ENCODE measurements at regions not wholly inside any gene's neighbourhood (a gene's known extent, or its start where the extent isn't known, plus 50 kb on each side); places are given as distances from the start of the nearest gene placed in this dataset.

GRCh38 chr2:103734911-103735310, 973.1 kb downstream of the TMEM182 start:
- H3K27me3 ChIP-seq (ENCODE audit: control insufficient read depth, insufficient read depth, low read length), result no peaks in the 10 kb centered on the region
- H3K9me3 ChIP-seq (ENCODE audit: control insufficient read depth, insufficient read depth, low read depth, low read length), result 0 out of 2 replicates have a peak, but pooled peaks cover 4% of the 10 kb centered on the region
- no peak overlapping the region for H3K9ac ChIP-seq (ENCODE audit: low read length)
- H3K4me3 ChIP-seq (ENCODE audit: low read depth, low read length), result no peak overlapping the region
- no peaks in the 10 kb centered on the region for H3K36me3 ChIP-seq (ENCODE audit: control insufficient read depth, insufficient read depth, low read length)
- H3K27ac ChIP-seq (ENCODE audit: low read depth, low read length), result no peak overlapping the region
- no peaks in the 10 kb centered on the region for H3K4me1 ChIP-seq (ENCODE audit: control insufficient read depth, insufficient read depth, low read length)

GRCh38 chr2:103738108-103738507, 976.3 kb downstream of the TMEM182 start:
- Histone ChIP-seq H3K4me3 (ENCODE audit: low read depth, low read length) (no peak overlapping the region), H3K27me3 (ENCODE audit: control insufficient read depth, insufficient read depth, low read length) (no peaks in the 10 kb centered on the region), H3K36me3 (ENCODE audit: control insufficient read depth, insufficient read depth, low read length) (no peaks in the 10 kb centered on the region), H3K27ac (ENCODE audit: low read depth, low read length) (no peak overlapping the region), H3K4me1 (ENCODE audit: control insufficient read depth, insufficient read depth, low read length) (no peaks in the 10 kb centered on the region), H3K9ac (ENCODE audit: low read length) (no peak overlapping the region), H3K9me3 (ENCODE audit: control insufficient read depth, insufficient read depth, low read depth, low read length) (0 out of 2 replicates have a peak, but pooled peaks cover 4% of the 10 kb centered on the region)

DNA sequence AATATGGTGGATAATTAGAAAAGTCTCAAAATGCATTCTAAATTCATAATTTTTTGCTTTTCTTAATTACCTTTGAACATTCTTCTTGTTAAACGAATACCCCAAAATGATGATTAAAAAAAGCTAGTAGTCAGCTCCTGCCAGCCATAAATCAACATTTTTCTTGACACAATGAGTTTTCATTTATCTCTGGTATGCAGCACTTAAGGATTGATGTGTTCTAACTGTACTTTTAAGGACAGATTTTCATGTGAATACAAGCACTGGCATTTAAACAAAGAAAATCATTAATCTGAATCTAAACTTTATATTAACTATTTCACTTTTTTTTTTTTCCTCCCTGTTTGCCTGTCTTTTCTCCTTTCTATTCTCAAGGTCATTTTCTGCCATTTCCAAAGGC, 976.8 kb downstream of the TMEM182 start:
- Histone ChIP-seq H3K36me3 (ENCODE audit: control insufficient read depth, insufficient read depth, low read length) (no peaks in the 10 kb centered on the region), H3K9me3 (ENCODE audit: control insufficient read depth, insufficient read depth, low read depth, low read length) (0 out of 2 replicates have a peak, but pooled peaks cover 4% of the 10 kb centered on the region), H3K27me3 (ENCODE audit: control insufficient read depth, insufficient read depth, low read length) (no peaks in the 10 kb centered on the region), H3K4me1 (ENCODE audit: control insufficient read depth, insufficient read depth, low read length) (no peaks in the 10 kb centered on the region), H3K27ac (ENCODE audit: low read depth, low read length) (no peak overlapping the region), H3K9ac (ENCODE audit: low read length) (no peak overlapping the region), H3K4me3 (ENCODE audit: low read depth, low read length) (no peak overlapping the region)

DNA sequence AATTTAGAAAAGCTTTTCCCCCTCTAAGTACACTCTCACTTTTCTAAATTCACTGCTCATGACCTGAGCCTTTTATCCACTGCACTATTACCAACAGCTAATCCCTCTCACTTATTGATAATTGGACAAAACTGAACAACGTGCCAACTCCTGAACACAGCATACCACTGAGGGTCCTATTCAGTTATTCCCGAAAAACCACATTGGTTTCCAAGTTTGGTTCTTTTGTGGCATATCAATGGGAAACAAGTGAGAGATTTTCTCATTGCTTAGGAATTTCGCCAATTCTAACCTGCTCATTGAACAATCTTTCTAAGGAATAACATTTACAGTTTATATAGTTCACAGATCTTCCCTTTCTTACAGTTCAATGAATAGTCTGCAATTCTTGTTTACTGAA, 977.4 kb downstream of the TMEM182 start:
- H3K4me3 ChIP-seq (ENCODE audit: low read depth, low read length), result no peak overlapping the region
- no peaks in the 10 kb centered on the region for H3K27me3 ChIP-seq (ENCODE audit: control insufficient read depth, insufficient read depth, low read length)
- H3K27ac ChIP-seq (ENCODE audit: low read depth, low read length), result no peak overlapping the region
- no peaks in the 10 kb centered on the region for H3K4me1 ChIP-seq (ENCODE audit: control insufficient read depth, insufficient read depth, low read length)
- H3K36me3 ChIP-seq (ENCODE audit: control insufficient read depth, insufficient read depth, low read length), result no peaks in the 10 kb centered on the region
- H3K9ac ChIP-seq (ENCODE audit: low read length), result no peak overlapping the region
- H3K9me3 ChIP-seq (ENCODE audit: control insufficient read depth, insufficient read depth, low read depth, low read length), result 0 out of 2 replicates have a peak, but pooled peaks cover under 1% of the 10 kb centered on the region

- Histone ChIP-seq H3K9ac (ENCODE audit: low read length) (no peak overlapping the region), H3K4me3 (ENCODE audit: low read depth, low read length) (no peak overlapping the region), H3K27ac (ENCODE audit: low read depth, low read length) (no peak overlapping the region), H3K27me3 (ENCODE audit: control insufficient read depth, insufficient read depth, low read length) (no peaks in the 10 kb centered on the region), H3K4me1 (ENCODE audit: control insufficient read depth, insufficient read depth, low read length) (no peaks in the 10 kb centered on the region), H3K9me3 (ENCODE audit: control insufficient read depth, insufficient read depth, low read depth, low read length) (no peaks in the 10 kb centered on the region), H3K36me3 (ENCODE audit: control insufficient read depth, insufficient read depth, low read length) (no peaks in the 10 kb centered on the region)
These were observed 978.1 kb downstream of the TMEM182 start for GRCh38 chr2:103739921-103740320.

DNA sequence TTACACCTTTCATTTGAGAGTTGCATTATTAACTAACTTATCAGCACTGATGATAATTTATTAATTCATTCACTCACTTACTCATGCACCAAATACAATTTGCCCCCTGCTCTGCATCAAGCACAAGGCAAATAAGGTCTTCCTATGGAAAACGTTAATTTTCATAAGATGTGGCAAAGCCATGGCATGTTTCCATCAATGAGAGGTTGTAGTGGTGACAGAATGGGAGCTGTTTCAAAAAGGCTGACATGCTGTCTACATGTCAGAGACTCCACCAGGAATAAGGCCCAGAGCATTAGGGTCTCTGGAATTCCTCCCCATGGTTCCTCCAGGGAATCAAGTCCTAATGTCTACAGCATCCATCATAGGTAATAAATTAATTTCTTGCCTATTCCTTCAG, 978.8 kb downstream of the TMEM182 start:
- H3K36me3 ChIP-seq (ENCODE audit: control insufficient read depth, insufficient read depth, low read length), result no peaks in the 10 kb centered on the region
- H3K9me3 ChIP-seq (ENCODE audit: control insufficient read depth, insufficient read depth, low read depth, low read length), result no peaks in the 10 kb centered on the region
- H3K4me3 ChIP-seq (ENCODE audit: low read depth, low read length), result no peak overlapping the region
- H3K27ac ChIP-seq (ENCODE audit: low read depth, low read length), result no peak overlapping the region
- no peak overlapping the region for H3K9ac ChIP-seq (ENCODE audit: low read length)
- H3K4me1 ChIP-seq (ENCODE audit: control insufficient read depth, insufficient read depth, low read length), result no peaks in the 10 kb centered on the region
- H3K27me3 ChIP-seq (ENCODE audit: control insufficient read depth, insufficient read depth, low read length), result no peaks in the 10 kb centered on the region

- Histone ChIP-seq H3K36me3 (ENCODE audit: control insufficient read depth, insufficient read depth, low read length) (no peaks in the 10 kb centered on the region), H3K27ac (ENCODE audit: low read depth, low read length) (no peak overlapping the region), H3K27me3 (ENCODE audit: control insufficient read depth, insufficient read depth, low read length) (no peaks in the 10 kb centered on the region), H3K4me1 (ENCODE audit: control insufficient read depth, insufficient read depth, low read length) (no peaks in the 10 kb centered on the region), H3K9me3 (ENCODE audit: control insufficient read depth, insufficient read depth, low read depth, low read length) (no peaks in the 10 kb centered on the region), H3K9ac (ENCODE audit: low read length) (no peak overlapping the region), H3K4me3 (ENCODE audit: low read depth, low read length) (no peak overlapping the region)
These were observed 981.4 kb downstream of the TMEM182 start for GRCh38 chr2:103743195-103743594.

DNA sequence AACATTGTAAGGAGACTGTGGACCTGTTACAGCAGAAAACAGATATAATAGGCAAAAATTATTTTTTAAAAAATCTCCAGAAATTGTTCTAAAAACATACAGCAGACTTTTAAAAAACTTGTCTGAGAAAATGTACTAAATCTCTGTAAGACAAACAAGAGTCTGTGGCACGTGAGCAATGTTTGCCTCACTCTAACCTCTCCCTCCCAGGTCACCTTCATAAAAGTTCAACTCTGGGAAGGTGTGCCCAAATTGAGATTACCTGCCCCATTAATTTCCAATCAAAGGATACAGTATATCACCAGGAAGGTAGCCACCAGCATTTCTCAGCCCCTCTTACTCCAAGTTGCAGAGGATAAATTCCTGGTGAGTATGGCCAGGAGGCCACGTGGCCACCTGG, 992.7 kb downstream of the TMEM182 start:
- H3K9ac ChIP-seq (ENCODE audit: low read length), result no peak overlapping the region

GRCh38 chr2:103773884-103774283, 1012.1 kb downstream of the TMEM182 start:
- H3K27me3 ChIP-seq (ENCODE audit: control insufficient read depth, insufficient read depth, low read length), result no peaks in the 10 kb centered on the region
- no peak overlapping the region for H3K9ac ChIP-seq (ENCODE audit: low read length)
- no peak overlapping the region for H3K27ac ChIP-seq (ENCODE audit: low read depth, low read length)
- H3K4me3 ChIP-seq (ENCODE audit: low read depth, low read length), result no peak overlapping the region
- peaks cover 6% of the 10 kb centered on the region; the same call in 1 of the 2 replicates for H3K4me1 ChIP-seq (ENCODE audit: control insufficient read depth, insufficient read depth, low read length)
- no peaks in the 10 kb centered on the region for H3K36me3 ChIP-seq (ENCODE audit: control insufficient read depth, insufficient read depth, low read length)
- peaks cover 7% of the 10 kb centered on the region; the same call in 1 of the 2 replicates for H3K9me3 ChIP-seq (ENCODE audit: control insufficient read depth, insufficient read depth, low read depth, low read length)

More for the DNA sequence above, 992.7 kb downstream of the TMEM182 start:
- no peaks in the 10 kb centered on the region for H3K36me3 ChIP-seq (ENCODE audit: control insufficient read depth, insufficient read depth, low read length)
- H3K27me3 ChIP-seq (ENCODE audit: control insufficient read depth, insufficient read depth, low read length), result no peaks in the 10 kb centered on the region
- H3K27ac ChIP-seq (ENCODE audit: low read depth, low read length), result no peak overlapping the region
- H3K4me3 ChIP-seq (ENCODE audit: low read depth, low read length), result no peak overlapping the region
- H3K9me3 ChIP-seq (ENCODE audit: control insufficient read depth, insufficient read depth, low read depth, low read length), result no peaks in the 10 kb centered on the region
- H3K4me1 ChIP-seq (ENCODE audit: control insufficient read depth, insufficient read depth, low read length), result no peaks in the 10 kb centered on the region

- 0 out of 2 replicates have a peak, but pooled peaks cover 7% of the 10 kb centered on the region for H3K9me3 ChIP-seq (ENCODE audit: control insufficient read depth, insufficient read depth, low read depth, low read length)
- no peak overlapping the region for H3K9ac ChIP-seq (ENCODE audit: low read length)
- H3K27ac ChIP-seq (ENCODE audit: low read depth, low read length), result no peak overlapping the region
- H3K36me3 ChIP-seq (ENCODE audit: control insufficient read depth, insufficient read depth, low read length), result no peaks in the 10 kb centered on the region
- H3K4me3 ChIP-seq (ENCODE audit: low read depth, low read length), result no peak overlapping the region
- peaks cover 10% of the 10 kb centered on the region; the same call in 1 of the 2 replicates for H3K4me1 ChIP-seq (ENCODE audit: control insufficient read depth, insufficient read depth, low read length)
- H3K27me3 ChIP-seq (ENCODE audit: control insufficient read depth, insufficient read depth, low read length), result peaks cover 13% of the 10 kb centered on the region
These were observed 1018.4 kb downstream of the TMEM182 start for GRCh38 chr2:103780088-103780702.

DNA sequence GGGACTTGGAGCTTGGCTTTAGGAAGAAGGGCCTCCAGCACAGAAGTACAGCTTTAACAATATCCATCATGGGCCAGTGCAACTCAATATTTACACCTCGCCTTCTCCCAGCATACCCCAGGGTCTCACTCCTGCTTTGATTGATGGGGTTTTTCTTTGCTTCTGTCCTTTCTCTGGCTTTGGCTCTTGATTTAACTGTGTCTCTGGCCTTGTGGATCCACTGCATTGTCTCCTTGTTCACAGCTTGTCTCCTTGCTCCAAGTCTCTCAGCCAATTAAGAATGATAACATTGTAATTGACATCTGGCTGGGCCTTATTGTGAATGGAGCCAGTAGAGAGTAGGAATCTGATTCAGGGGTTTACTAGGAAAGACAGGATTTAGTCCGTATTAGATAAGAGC, 1019.5 kb downstream of the TMEM182 start:
- H3K36me3 ChIP-seq (ENCODE audit: control insufficient read depth, insufficient read depth, low read length), result no peaks in the 10 kb centered on the region

More for the DNA sequence above, 1019.5 kb downstream of the TMEM182 start:
- H3K27ac ChIP-seq (ENCODE audit: low read depth, low read length), result no peak overlapping the region
- H3K9ac ChIP-seq (ENCODE audit: low read length), result no peak overlapping the region
- H3K4me1 ChIP-seq (ENCODE audit: control insufficient read depth, insufficient read depth, low read length), result peaks cover 17% of the 10 kb centered on the region
- 0 out of 2 replicates have a peak, but pooled peaks cover 3% of the 10 kb centered on the region for H3K9me3 ChIP-seq (ENCODE audit: control insufficient read depth, insufficient read depth, low read depth, low read length)
- H3K27me3 ChIP-seq (ENCODE audit: control insufficient read depth, insufficient read depth, low read length), result peaks cover 18% of the 10 kb centered on the region
- no peak overlapping the region for H3K4me3 ChIP-seq (ENCODE audit: low read depth, low read length)

All from HUES6 (cell line).